ENCODE measurements at regions not wholly inside any gene's neighbourhood (a gene's known extent, or its start where the extent isn't known, plus 50 kb on each side); places are given as distances from the start of the nearest gene placed in this dataset.
"Not testable (repeated sequence)": the region's sequence is repeated elsewhere in the genome, so short reads cannot be mapped to it uniquely, and the experiment has no call there.

GRCh38 chr15:38768970-38769369 is 204.4 kb upstream of the RASGRP1 start:
- no peaks in the 10 kb centered on the region for H3K36me3 ChIP-seq (ENCODE audit: insufficient read depth, low read length)
- no peak overlapping the region for H3K4me3 ChIP-seq (ENCODE audit: low read length)
- no peak overlapping the region for H3K4me2 ChIP-seq (ENCODE audit: low read length)
- H3K4me1 ChIP-seq (ENCODE audit: control insufficient read depth, insufficient read depth, low read length) = no peaks in the 10 kb centered on the region
- H3K9me3 ChIP-seq (replicated peaks; ENCODE audit: low read length) = no peaks in the 10 kb centered on the region
- H3K9ac ChIP-seq (ENCODE audit: low read depth, low read length) = no peak overlapping the region
- peaks cover 4% of the 10 kb centered on the region for H3K27me3 ChIP-seq (ENCODE audit: control insufficient read depth, insufficient read depth, low read length)

DNA sequence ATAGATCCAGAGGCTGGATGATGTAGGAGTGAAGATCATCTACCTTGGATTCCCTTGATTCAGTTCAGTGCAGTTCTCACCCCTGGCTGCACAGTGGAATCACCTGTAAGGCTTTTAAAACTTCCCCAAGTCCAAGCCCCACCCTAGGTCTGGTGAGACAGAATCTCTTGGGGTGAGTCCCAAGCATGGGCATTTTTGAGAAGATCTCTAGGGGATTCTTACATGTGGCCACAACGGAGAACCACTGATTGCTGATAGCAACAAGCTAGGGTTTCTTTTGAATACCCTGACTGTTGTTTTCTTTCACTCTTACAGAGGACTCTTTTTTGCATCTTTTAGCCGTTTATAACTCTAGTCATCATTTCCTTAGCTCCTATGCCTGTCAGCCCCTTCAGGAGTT is 204.9 kb upstream of the RASGRP1 start:
- Histone ChIP-seq H3K4me3 (ENCODE audit: low read length) (no peak overlapping the region), H3K27me3 (ENCODE audit: control insufficient read depth, insufficient read depth, low read length) (no peaks in the 10 kb centered on the region)

GRCh38 chr15:38774076-38774475 is 209.5 kb upstream of the RASGRP1 start:
- H3K9ac ChIP-seq (ENCODE audit: low read depth, low read length); H3K4me1 ChIP-seq (ENCODE audit: control insufficient read depth, insufficient read depth, low read length); H3K27me3 ChIP-seq (ENCODE audit: control insufficient read depth, insufficient read depth, low read length); H3K4me3 ChIP-seq (ENCODE audit: low read length); H3K36me3 ChIP-seq (ENCODE audit: insufficient read depth, low read length); H3K4me2 ChIP-seq (ENCODE audit: low read length); H3K9me3 ChIP-seq (replicated peaks; ENCODE audit: low read length): not testable (repeated sequence)

More for the DNA sequence above, 204.9 kb upstream of the RASGRP1 start:
- Histone ChIP-seq H3K9ac (ENCODE audit: low read depth, low read length) (no peak overlapping the region), H3K4me1 (ENCODE audit: control insufficient read depth, insufficient read depth, low read length) (no peaks in the 10 kb centered on the region), H3K4me2 (ENCODE audit: low read length) (no peak overlapping the region), H3K36me3 (ENCODE audit: insufficient read depth, low read length) (no peaks in the 10 kb centered on the region), H3K9me3 (replicated peaks; ENCODE audit: low read length) (no peaks in the 10 kb centered on the region)

- H3K9ac ChIP-seq (ENCODE audit: low read depth, low read length) = no peak overlapping the region
- no peak overlapping the region for H3K4me3 ChIP-seq (ENCODE audit: low read length)
- H3K36me3 ChIP-seq (ENCODE audit: insufficient read depth, low read length) = no peaks in the 10 kb centered on the region
- no peak overlapping the region for H3K4me2 ChIP-seq (ENCODE audit: low read length)
- no peaks in the 10 kb centered on the region for H3K4me1 ChIP-seq (ENCODE audit: control insufficient read depth, insufficient read depth, low read length)
- H3K9me3 ChIP-seq (replicated peaks; ENCODE audit: low read length) = no peaks in the 10 kb centered on the region
- H3K27me3 ChIP-seq (ENCODE audit: control insufficient read depth, insufficient read depth, low read length) = peaks cover 24% of the 10 kb centered on the region
Measured at GRCh38 chr15:38781196-38781595, 216.6 kb upstream of the RASGRP1 start.

GRCh38 chr15:38782156-38782555 is 217.5 kb upstream of the RASGRP1 start:
- Histone ChIP-seq H3K36me3 (ENCODE audit: insufficient read depth, low read length) (no peaks in the 10 kb centered on the region), H3K4me1 (ENCODE audit: control insufficient read depth, insufficient read depth, low read length) (no peaks in the 10 kb centered on the region), H3K4me3 (ENCODE audit: low read length) (no peak overlapping the region), H3K27me3 (ENCODE audit: control insufficient read depth, insufficient read depth, low read length) (peaks cover 24% of the 10 kb centered on the region), H3K9ac (ENCODE audit: low read depth, low read length) (no peak overlapping the region), H3K4me2 (ENCODE audit: low read length) (no peak overlapping the region), H3K9me3 (replicated peaks; ENCODE audit: low read length) (no peaks in the 10 kb centered on the region)

DNA sequence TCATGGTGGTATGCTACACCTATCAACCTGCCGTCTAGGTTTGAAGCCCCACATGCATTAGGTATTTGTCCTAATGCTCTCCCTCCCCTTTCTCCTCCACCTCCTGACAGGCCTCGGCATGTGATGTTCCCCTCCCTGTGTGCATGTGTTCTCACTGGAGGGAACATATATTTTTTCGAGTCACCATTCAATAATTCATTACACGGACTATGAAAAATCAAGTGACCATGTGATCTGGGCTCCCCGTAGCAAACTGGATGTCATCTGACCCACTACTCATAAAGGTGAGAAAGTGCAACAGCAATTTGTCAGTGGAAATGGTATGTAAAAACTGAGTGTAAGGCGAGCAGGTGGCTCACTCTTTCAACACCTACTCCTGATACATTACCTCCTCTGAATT is 224.3 kb upstream of the RASGRP1 start:
- Histone ChIP-seq H3K36me3 (ENCODE audit: insufficient read depth, low read length) (no peaks in the 10 kb centered on the region), H3K27me3 (ENCODE audit: control insufficient read depth, insufficient read depth, low read length) (peaks cover 10% of the 10 kb centered on the region), H3K4me2 (ENCODE audit: low read length) (no peak overlapping the region), H3K4me3 (ENCODE audit: low read length) (no peak overlapping the region), H3K9me3 (replicated peaks; ENCODE audit: low read length) (no peaks in the 10 kb centered on the region), H3K9ac (ENCODE audit: low read depth, low read length) (no peak overlapping the region), H3K4me1 (ENCODE audit: control insufficient read depth, insufficient read depth, low read length) (no peaks in the 10 kb centered on the region)

- H3K4me2 ChIP-seq (ENCODE audit: low read length) = no peak overlapping the region
- H3K4me3 ChIP-seq (ENCODE audit: low read length) = no peak overlapping the region
- H3K9ac ChIP-seq (ENCODE audit: low read depth, low read length) = no peak overlapping the region
- H3K36me3 ChIP-seq (ENCODE audit: insufficient read depth, low read length) = no peaks in the 10 kb centered on the region
- H3K27me3 ChIP-seq (ENCODE audit: control insufficient read depth, insufficient read depth, low read length) = peaks cover 10% of the 10 kb centered on the region
- no peaks in the 10 kb centered on the region for H3K4me1 ChIP-seq (ENCODE audit: control insufficient read depth, insufficient read depth, low read length)
- H3K9me3 ChIP-seq (replicated peaks; ENCODE audit: low read length) = no peaks in the 10 kb centered on the region
Measured at GRCh38 chr15:38789566-38789965, 225.0 kb upstream of the RASGRP1 start.

GRCh38 chr15:38793206-38793810 is 228.7 kb upstream of the RASGRP1 start:
- Histone ChIP-seq H3K36me3 (ENCODE audit: insufficient read depth, low read length) (no peaks in the 10 kb centered on the region), H3K9me3 (replicated peaks; ENCODE audit: low read length) (no peaks in the 10 kb centered on the region), H3K9ac (ENCODE audit: low read depth, low read length) (no peak overlapping the region), H3K27me3 (ENCODE audit: control insufficient read depth, insufficient read depth, low read length) (peaks cover 15% of the 10 kb centered on the region), H3K4me3 (ENCODE audit: low read length) (no peak overlapping the region), H3K4me2 (ENCODE audit: low read length) (no peak overlapping the region), H3K4me1 (ENCODE audit: control insufficient read depth, insufficient read depth, low read length) (no peaks in the 10 kb centered on the region)

GRCh38 chr15:38795471-38796245 is 231.0 kb upstream of the RASGRP1 start:
- H3K9ac ChIP-seq (ENCODE audit: low read depth, low read length) = no peak overlapping the region

DNA sequence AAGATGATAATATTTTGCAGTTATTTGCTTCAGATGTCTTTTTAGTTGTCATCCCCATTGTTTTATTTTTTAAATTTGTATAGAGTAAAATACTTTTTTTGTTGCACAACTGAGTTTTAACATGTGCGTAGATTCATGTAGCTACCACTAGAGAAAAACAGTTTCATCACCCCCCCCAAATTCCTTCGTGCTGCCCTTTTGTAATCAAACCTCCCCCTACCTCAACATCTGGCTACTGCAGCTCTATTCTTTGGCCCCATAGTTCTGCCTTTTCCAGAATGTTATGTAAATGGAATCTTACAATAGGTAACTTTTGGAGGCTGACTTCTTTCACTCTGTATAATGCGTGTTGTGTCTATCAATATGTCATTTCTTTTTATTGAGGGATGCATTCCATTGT is 232.0 kb upstream of the RASGRP1 start:
- peaks cover 15% of the 10 kb centered on the region for H3K27me3 ChIP-seq (ENCODE audit: control insufficient read depth, insufficient read depth, low read length)
- H3K4me3 ChIP-seq (ENCODE audit: low read length) = no peak overlapping the region

More at GRCh38 chr15:38795471-38796245, 231.0 kb upstream of the RASGRP1 start:
- no peaks in the 10 kb centered on the region for H3K4me1 ChIP-seq (ENCODE audit: control insufficient read depth, insufficient read depth, low read length)
- H3K36me3 ChIP-seq (ENCODE audit: insufficient read depth, low read length) = no peaks in the 10 kb centered on the region
- H3K27me3 ChIP-seq (ENCODE audit: control insufficient read depth, insufficient read depth, low read length) = peaks cover 15% of the 10 kb centered on the region
- no peak overlapping the region for H3K4me3 ChIP-seq (ENCODE audit: low read length)
- no peaks in the 10 kb centered on the region for H3K9me3 ChIP-seq (replicated peaks; ENCODE audit: low read length)
- H3K4me2 ChIP-seq (ENCODE audit: low read length) = no peak overlapping the region

DNA sequence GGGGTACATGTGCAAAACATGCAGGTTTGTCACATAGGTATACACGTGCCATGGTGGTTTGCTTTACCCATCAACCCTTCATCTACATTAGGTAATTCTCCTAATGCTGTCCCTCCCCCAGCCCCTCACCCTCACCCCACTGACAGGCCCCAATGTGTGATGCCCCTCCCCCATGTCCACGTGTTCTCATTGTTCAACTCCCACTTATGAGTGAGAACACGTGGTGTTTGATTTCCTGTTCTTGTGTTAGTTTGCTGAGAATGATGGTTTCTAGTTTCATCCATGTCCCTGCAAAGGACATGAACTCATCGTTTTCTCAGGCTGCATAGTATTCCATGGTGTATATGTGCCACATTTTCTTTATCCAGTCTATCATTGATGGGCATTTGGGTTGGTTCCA is 232.9 kb upstream of the RASGRP1 start:
- not testable (repeated sequence) for H3K9me3 ChIP-seq (replicated peaks; ENCODE audit: low read length); H3K36me3 ChIP-seq (ENCODE audit: insufficient read depth, low read length); H3K4me3 ChIP-seq (ENCODE audit: low read length); H3K4me2 ChIP-seq (ENCODE audit: low read length); H3K4me1 ChIP-seq (ENCODE audit: control insufficient read depth, insufficient read depth, low read length); H3K9ac ChIP-seq (ENCODE audit: low read depth, low read length)
- peaks cover 14% of the 10 kb centered on the region for H3K27me3 ChIP-seq (ENCODE audit: control insufficient read depth, insufficient read depth, low read length)

More for the DNA sequence above, 232.0 kb upstream of the RASGRP1 start:
- Histone ChIP-seq H3K36me3 (ENCODE audit: insufficient read depth, low read length) (no peaks in the 10 kb centered on the region), H3K4me2 (ENCODE audit: low read length) (no peak overlapping the region), H3K9ac (ENCODE audit: low read depth, low read length) (no peak overlapping the region), H3K4me1 (ENCODE audit: control insufficient read depth, insufficient read depth, low read length) (no peaks in the 10 kb centered on the region), H3K9me3 (replicated peaks; ENCODE audit: low read length) (no peaks in the 10 kb centered on the region)

DNA sequence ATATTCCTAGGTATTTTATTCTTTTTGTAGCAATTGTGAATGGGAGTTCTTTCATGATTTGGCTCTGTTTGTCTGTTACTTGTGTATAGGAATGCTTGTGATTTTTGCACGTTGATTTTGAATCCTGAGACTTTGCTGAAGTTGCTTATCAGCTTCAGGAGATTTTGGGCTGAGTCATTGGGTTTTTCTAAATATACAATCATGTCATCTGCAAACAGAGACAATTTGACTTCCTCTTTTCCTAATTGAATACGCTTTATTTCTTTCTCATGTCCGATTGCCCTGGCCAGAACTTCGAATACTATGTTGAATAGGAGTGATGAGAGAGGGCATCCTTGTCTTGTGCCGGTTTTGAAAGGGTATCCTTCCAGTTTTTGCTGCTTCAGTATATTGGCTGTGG is 234.6 kb upstream of the RASGRP1 start:
- H3K9me3 ChIP-seq (replicated peaks; ENCODE audit: low read length); H3K9ac ChIP-seq (ENCODE audit: low read depth, low read length); H3K4me1 ChIP-seq (ENCODE audit: control insufficient read depth, insufficient read depth, low read length); H3K4me2 ChIP-seq (ENCODE audit: low read length); H3K36me3 ChIP-seq (ENCODE audit: insufficient read depth, low read length); H3K4me3 ChIP-seq (ENCODE audit: low read length); H3K27me3 ChIP-seq (ENCODE audit: control insufficient read depth, insufficient read depth, low read length): not testable (repeated sequence)

Measured in skeletal muscle satellite cell (primary cell).